ENCODE measurements at regions not wholly inside any gene's neighbourhood (a gene's known extent, or its start where the extent isn't known, plus 50 kb on each side); places are given as distances from the start of the nearest gene placed in this dataset.

DNA sequence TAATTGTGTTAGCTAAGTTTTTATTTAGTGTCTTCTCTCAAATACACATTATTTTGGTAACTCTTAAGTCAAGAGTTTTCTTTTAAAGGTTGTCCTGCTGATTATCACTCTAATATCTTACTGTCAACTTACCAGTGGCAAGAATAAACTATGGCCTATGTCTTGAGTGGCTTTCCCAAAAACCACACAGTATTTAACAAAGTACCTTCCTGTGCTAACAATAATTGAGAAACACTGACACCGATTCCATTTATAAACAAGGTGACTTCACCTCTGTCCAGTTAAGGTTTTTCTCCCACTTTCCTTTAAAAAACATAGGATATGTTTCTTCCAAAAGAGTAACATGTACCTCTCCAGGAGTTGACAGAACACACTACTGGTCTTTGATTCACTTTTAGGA, 234.3 kb upstream of the CD96 start:
- Histone ChIP-seq H3K27ac (no peak overlapping the region), H3K4me3 (no peak overlapping the region)

DNA sequence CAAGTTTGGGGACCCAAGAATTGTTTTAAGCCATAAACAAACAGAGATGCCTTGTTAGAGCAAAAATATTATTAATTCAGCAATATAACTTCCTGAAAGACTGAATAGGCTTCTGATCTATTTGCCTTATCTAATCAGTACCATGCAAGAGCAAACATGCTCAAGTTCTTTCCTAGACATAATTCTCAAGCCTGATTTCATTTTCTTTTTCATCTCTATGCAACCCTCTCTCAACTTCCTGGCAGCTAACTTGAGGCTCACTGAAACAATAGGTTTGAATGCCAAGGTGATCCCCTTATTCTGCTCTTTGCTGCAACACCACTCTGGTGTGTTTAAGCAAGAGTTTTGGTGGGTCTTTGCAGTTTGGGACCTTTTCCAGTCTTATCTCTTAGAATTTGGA, 230.9 kb upstream of the CD96 start:
- Histone ChIP-seq H3K27ac (peak overlapping the region in 6 of 21 experiments; percentile 16 to 63 (median 28)), H3K4me3 (no peak overlapping the region)

DNA sequence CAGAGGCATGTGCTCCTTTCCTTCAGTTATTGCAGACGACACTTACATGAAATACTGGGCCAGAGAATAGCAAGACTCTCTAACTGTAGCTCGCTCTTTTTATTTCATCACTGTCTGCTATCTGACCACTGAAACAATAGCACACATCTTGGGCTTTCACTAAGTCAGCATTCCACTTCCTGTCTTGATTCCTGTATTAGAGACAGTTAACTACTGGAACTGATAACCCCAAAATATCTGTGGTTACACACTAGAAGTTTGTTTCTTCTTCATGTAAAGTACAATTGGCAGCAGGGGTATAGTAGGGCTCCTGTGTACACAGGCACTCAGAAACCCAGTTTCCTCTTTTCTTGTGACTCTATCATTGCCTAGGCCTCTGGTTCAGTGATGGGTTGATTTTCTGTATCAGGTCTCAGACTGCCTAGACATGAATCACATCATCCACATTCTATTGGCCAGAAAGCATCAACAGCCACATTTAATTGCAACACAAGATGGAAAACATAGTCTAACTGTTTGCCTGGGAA, 230.2 kb upstream of the CD96 start:
- Histone ChIP-seq H3K4me3 (no peak overlapping the region), H3K27ac (peak overlapping the region in 6 of 21 experiments; percentile 16 to 63 (median 28))

DNA sequence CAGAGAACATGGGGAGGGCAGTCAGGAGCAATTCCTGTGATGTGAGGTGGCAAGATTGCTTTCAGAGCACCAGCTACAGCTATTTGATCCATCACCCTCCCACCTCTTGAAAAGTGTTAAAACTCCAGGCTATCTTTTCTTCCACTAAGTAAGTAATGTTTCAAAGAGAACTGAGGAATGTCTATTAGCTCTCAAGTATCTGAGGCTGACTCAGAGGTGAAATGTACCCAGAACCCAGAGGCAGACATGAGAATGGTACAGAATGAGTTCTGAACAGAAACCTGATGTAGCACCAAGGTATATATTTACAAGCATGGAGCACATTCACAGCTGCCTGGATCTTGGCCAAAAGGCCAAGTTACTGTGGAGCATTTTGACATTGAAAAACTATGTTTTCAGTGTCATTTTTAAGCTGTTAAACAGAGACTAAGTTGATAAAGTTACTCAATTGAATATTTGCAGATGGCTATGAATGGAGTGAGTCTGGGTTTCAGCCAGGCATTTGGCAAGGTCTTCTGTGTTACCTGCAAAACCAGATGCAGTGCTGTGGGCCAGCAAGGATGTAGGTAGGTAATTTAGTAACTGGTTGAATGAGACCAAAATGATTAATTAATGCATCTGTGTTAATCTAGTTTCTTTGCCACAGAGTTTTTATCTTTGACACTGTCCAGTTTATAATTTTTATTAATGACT, 227.7 kb upstream of the CD96 start:
- Histone ChIP-seq H3K27ac (no peak overlapping the region), H3K4me3 (no peak overlapping the region)

DNA sequence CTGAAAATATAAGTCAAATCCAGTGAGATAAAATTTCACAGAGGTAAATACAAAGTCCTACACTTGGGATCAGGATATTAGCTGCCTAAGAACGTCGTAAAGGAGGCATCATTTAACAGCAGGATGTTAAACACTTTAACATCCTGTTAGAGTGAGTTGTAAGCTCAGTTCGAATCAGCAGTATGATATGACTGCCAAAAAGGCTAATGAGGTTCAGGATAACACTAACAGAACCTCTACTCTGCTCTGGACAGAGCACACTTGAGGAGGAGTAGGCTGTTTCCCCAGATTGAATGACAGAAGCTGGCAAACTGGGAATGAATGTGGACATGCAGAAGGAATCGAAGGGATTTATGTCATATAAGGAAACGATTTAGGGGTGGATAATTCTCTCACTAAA, 227.1 kb upstream of the CD96 start:
- no peak overlapping the region for H3K4me3 ChIP-seq

DNA sequence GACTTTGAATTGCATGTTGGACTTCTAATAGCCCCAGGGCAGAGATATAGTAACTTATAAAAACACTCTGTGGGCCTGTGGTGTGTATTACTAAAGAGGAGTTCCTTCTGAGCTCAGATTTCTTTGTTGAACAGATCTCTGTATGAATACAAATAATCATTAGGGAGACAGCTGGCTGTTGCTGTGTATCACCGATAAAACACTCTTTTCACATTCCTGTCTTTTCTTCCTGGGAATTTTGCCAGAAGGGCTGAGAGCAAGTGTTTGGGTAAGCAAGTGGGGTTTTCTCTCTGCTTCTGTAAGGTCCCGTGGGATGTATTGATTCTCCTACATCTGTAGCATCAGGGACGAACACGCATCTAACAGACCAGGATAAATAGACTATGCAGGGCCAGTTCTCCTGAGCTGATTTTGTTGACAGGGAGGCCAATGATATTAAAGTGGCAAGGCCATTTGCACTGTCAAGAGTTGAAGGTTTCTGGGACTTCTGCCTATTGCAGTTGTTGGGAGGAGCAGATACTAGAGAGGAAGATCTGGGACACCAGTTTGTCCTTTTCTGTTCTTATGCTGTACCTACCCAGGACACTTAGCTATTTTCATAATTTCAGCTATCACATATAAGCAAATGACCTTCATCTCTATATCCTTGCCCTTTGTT, 225.9 kb upstream of the CD96 start:
- no peak overlapping the region for H3K27ac ChIP-seq
- H3K4me3 ChIP-seq: no peak overlapping the region

More for the DNA sequence above, 227.1 kb upstream of the CD96 start:
- H3K27ac ChIP-seq: no peak overlapping the region

DNA sequence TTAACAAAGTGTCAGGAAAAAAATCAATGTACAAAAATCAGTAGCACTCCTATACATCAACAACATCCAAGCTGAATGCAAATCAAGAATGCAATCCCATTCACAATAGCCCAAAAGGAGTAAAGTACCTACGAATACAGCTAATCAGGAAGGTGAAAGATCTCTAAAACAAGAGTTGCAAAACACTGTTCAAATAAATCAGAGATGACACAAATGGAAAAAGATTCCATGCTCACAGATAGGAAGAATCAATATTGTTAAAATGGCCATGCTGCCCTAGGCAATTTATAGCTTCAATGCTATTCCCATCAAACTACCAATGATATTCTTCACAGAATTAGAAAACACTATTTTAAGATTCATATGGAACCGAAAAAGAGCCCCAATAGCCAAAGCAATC, 223.7 kb upstream of the CD96 start:
- H3K4me3 ChIP-seq: no peak overlapping the region
- H3K27ac ChIP-seq: no peak overlapping the region

DNA sequence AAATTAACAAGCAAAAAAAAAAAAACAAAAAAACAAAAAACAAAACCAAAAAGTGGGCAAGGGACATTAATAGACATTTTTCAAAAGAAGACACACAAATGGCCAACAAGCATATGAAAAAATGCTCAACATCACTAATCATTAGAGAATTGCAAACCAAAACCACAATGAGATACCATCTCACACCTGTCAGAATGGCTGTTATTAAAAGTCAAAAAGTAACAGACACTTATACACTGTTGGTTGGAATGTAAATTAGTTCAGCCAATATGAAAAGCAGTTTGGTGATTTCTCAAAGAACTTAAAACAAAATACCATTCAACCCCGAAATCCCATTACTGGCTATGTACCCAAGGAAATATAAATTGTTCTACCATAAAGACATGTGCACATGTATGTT, 222.4 kb upstream of the CD96 start:
- no peak overlapping the region for H3K4me3 ChIP-seq
- no peak overlapping the region for H3K27ac ChIP-seq

DNA sequence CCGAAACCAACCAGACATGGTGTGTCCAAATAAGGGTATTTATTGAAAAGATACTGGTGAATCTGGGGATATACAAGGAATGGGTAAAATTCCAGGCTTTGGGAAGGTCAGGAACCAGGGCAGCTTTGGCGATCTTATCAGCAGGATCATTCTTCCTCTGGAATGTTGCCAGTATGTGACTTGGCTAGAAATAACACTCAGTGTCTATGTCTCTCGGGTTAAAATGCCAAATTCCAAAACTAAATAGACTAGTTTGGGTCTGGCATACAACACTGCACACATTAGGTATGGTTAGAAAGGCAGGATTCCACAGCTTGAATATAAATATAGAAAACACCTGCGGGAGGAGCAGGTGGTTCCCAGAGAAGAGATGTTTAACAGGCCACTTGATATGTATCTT, 220.2 kb upstream of the CD96 start:
- Histone ChIP-seq H3K27ac (no peak overlapping the region), H3K4me3 (no peak overlapping the region)

DNA sequence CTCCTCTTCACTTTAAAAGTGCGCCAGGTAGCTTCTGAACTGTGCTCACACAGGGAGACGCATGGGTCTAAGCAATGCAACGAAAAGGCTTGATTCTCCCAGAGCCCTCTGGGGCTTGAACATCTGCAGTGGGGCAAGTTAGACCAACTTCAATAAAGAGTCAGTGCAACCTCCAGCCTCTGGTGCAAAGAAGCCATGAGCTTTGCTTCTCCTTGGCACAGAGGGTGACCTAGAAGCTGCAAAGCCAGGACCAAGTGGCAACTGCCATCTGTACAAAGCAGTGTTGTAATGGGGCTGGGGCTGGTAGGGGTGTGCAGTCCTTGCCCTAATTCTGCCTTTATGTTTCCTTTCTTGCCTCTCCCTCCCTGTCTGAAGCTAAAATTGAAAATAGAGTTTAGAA, 219.0 kb upstream of the CD96 start:
- H3K4me3 ChIP-seq: no peak overlapping the region
- no peak overlapping the region for H3K27ac ChIP-seq

DNA sequence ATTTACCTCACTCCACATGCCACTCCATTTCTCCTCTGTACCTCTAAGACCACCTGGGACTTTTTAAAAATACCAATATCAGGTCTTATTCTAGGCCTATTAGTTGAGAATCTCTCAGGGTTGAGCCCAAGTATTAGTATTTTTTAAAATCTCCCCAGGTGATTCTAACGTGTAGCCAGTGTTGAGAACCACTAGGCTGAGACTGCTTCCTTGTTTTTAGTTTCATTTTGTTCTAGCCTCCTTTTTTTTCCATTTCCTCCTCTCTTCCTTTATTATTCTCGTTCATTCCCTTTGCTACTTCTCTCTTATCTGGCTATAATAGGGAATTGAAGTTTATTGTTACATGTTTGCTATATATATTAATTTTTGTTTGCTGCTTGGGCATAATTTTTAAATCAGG, 217.8 kb upstream of the CD96 start:
- H3K27ac ChIP-seq: peak overlapping the region in 1 of 21 experiments; percentile 32
- no peak overlapping the region for H3K4me3 ChIP-seq

DNA sequence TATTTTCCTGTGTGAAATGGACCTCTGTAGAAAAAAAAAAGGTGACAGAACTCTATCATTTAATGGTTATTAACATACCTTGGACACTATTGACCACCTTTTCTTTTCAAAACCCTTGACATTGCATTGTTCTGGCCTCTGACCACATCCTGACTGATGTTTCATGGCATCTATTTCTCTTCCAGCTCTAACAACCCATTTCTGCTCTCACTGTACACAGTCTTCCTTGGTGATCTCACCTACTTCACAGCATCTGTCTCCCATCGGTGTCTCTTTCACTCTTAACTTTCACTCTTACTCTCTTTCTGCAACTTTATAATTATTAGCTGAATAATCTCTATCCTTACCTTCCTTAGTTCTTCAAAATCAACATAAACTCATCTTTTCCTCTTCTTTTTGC, 217.4 kb upstream of the CD96 start:
- H3K4me3 ChIP-seq: no peak overlapping the region
- H3K27ac ChIP-seq: peak overlapping the region in 1 of 21 experiments; percentile 32

DNA sequence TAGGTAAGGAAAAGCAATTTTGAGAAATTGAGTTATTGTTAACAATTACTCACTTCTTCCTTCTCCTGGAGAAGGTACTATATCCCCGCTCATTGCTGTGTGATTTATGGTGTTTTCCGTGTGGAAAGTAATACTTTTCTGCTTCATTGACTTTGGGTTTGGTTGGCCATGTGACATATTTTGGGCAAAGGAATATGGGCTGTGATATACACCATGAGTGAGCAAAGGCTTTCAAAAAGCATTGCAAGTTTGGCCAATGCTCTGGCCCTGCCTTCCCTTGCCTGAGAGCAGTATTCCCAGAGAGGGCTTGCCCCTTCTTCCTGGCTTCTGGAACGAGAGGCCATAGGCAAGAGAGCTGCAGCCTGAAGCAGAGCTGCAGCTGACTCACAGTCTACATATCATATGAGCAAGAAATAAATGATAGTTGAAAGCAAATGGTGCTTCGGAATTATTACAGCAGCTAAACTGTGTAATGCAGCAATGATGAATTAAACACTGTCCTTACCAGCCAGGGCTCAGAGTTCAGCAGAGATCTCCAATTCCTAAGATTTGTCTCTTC, 216.8 kb upstream of the CD96 start:
- Histone ChIP-seq H3K4me3 (no peak overlapping the region), H3K27ac (no peak overlapping the region)

DNA sequence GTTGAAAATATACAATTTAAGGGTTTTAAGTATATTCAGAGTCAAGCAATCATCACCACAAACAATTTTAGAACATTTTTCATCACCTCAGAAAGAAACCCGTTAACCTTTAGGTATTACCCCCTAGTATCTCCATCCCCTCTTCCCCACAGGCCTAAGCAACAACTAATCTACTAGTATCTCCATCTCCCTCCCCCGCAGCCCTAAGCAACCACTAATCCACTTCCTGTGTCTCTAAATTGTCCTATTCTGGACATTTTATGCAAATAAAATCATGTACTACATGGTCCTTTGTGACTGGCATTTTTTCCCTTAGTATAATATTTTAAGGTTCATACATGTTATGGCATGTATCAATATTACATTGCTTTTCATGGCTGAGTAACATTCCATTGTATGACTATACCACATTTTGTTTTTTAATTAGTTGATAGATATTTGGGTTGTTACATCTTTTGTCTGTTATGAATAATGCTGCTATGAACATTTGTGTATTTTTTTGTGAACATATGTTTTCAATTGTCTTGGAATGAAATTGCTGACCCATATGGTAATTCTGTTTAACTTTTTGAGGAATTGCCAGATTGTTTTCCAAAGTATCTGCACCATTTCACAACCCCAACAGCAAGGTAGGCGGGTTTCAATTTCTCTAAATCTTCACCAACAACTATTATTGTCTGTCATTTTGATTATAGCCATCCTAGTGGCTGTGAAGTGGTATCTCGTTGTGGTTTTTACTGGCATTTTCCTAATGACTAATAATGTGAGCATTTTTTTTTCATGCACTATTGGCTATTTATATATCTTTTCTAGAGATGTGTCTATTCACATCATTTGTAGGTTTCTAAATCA, 215.6 kb upstream of the CD96 start:
- H3K27ac ChIP-seq: no peak overlapping the region
- no peak overlapping the region for H3K4me3 ChIP-seq

DNA sequence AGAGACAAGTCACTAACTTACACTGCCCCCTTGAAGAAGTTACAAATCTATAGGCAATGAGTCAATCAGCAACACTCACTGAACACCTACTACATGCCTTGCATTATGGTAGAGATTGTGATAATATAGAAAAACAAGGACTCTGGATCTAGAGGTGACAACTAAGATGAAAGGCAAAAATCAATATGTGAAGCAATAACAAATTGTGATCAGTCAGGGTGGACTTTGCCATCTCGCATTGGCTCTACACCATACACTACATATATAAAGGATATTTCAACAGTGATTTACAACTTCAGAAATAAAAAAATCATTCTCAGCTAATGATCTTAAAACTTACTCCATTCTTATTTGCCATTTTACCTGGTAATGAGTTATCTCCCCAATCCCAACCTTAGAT, 210.7 kb upstream of the CD96 start:
- H3K27ac ChIP-seq: no peak overlapping the region

DNA sequence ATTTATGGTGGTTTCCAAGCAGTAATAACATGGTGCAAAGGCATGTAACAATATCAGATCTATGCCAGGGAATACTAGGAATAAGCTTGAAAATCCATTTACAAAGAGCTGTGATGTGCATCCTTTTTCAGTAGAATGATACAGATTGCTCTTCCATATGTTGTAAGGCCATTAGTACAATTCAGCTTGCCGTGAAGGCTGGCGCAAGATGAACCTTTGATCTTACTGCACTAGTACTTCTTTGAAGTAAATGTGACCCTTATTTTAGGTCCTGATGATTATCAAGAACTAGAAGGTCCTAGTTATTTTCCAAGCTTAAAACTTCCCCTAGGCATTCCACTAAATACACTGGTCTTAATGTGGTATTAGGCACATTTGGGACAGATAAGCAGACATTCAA, 210.1 kb upstream of the CD96 start:
- Histone ChIP-seq H3K4me3 (no peak overlapping the region), H3K27ac (no peak overlapping the region)

More for the DNA sequence above, 210.7 kb upstream of the CD96 start:
- H3K4me3 ChIP-seq: no peak overlapping the region

DNA sequence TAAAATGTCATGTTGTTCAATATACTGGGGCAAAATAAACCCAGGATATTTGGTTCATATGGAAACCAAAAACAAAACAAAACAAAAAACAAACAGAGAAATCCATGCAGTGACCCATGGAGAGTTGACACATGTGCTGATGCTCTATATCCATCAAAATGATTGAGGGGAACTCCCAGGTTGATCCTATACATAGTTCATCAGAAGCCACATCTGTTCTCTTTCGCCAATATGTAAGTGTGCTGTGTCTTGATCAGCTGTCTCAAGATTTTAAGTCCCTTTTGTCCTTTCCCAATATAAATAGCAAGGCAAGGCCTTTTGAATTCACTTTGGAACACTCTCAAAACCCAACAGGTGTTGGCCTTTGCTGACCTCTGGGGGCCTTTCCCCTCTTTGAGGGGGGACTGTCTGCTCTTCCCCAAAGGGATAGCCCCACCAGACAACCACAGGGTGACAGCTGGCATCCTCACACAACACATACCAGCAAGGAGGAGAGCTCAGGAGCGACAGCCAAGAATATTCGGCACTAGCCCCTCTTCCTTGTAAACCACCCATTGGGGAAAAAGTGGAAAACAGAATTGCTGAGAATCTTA, 209.4 kb upstream of the CD96 start:
- Histone ChIP-seq H3K4me3 (no peak overlapping the region), H3K27ac (no peak overlapping the region)

DNA sequence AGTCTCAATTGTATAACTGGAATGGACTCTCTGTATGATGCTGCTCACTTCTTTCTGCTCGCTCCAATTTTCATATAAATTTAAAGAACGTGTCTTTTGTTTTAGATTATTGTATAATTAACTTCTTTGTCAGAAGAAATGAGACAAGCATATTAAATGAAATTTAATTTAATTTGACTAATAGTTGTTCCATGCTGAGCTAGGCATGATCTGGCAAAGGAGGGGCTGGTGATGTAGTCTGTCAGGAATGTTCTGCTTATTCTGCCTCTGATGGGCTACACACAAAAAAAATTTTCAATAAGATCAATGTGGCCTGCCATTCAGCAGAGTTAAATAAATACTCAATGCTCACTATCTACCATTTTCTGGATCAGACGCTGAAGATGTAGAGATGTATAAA, 208.4 kb upstream of the CD96 start:
- Histone ChIP-seq H3K4me3 (no peak overlapping the region), H3K27ac (no peak overlapping the region)

DNA sequence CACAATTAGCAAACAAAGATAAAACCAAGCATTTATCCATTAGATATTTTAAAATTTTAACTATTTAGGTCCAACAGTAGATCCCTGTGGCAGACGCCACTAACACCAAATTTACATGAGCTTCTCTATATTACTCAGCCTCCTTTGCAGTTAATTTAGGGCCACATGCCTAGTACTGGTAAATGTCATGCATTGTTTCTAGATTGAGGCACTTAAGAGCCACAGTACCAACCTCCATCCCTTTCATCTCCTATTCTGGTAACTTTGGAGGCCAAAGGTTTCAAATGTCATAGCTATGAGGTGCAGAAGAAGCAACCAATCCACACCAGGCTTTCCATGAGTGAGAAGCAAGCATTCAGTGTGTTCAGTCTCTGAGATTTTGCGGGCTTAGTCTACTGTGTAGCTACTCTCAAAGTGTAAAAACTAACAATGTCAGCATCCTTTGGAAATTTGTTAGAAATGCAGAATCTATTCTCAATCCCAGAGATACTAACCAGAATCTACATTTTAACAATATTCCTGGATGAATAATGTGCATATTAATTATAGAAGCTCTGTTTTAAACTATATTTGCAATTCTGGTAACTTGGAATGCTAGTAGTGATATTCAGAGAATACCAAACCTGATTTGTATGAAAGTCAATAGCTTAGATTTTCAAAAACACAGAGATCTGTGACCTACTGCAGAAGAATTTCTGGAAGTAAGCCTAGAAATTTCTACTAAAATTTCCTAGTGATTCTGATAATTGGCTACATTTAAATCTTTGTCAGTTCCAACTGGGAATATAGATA, 206.3 kb upstream of the CD96 start:
- no peak overlapping the region for H3K27ac ChIP-seq
- H3K4me3 ChIP-seq: no peak overlapping the region

Measured in skin epidermis (tissue), 12 donors.